ENCODE measurements at regions not wholly inside any gene's neighbourhood (a gene's known extent, or its start where the extent isn't known, plus 50 kb on each side); places are given as distances from the start of the nearest gene placed in this dataset.

- no peak for TF ChIP-seq CTCF (IDR thresholded peaks at IDR 0.05; ENCODE audit: insufficient read depth, missing control alignments)
- FAIRE-seq = no peak
- DNase-seq (ENCODE audit: insufficient read length, low spot score) = no peak
Measured at GRCh38 chr1:58409336-58409735, 137.2 kb downstream of the OMA1 start.

GRCh38 chr1:58406301-58407071 lies 140.0 kb downstream of the OMA1 start:
- TF ChIP-seq CTCF (IDR thresholded peaks at IDR 0.05; ENCODE audit: insufficient read depth, missing control alignments) = no peak
- FAIRE-seq = no peak
- no peak for DNase-seq (ENCODE audit: insufficient read length, low spot score)

- TF ChIP-seq CTCF (IDR thresholded peaks at IDR 0.05; ENCODE audit: insufficient read depth, missing control alignments) = no peak
- FAIRE-seq (no peak), DNase-seq (ENCODE audit: insufficient read length, low spot score) (no peak)
Measured at GRCh38 chr1:58405660-58406059, 140.9 kb downstream of the OMA1 start.

- TF ChIP-seq CTCF (IDR thresholded peaks at IDR 0.05; ENCODE audit: insufficient read depth, missing control alignments) = no peak
- DNase-seq (ENCODE audit: insufficient read length, low spot score) (no peak), FAIRE-seq (no peak)
Measured at GRCh38 chr1:58403894-58404293, 142.6 kb downstream of the OMA1 start.

- TF ChIP-seq CTCF (IDR thresholded peaks at IDR 0.05; ENCODE audit: insufficient read depth, missing control alignments) = no peak
- FAIRE-seq (no peak), DNase-seq (ENCODE audit: insufficient read length, low spot score) (no peak)
Measured at GRCh38 chr1:58402444-58402843, 144.1 kb downstream of the OMA1 start.

GRCh38 chr1:58401991-58402390 lies 144.5 kb downstream of the OMA1 start:
- no peak for DNase-seq (ENCODE audit: insufficient read length, low spot score)
- TF ChIP-seq CTCF (IDR thresholded peaks at IDR 0.05; ENCODE audit: insufficient read depth, missing control alignments) = no peak
- FAIRE-seq = no peak

- FAIRE-seq = no peak
- no peak for TF ChIP-seq CTCF (IDR thresholded peaks at IDR 0.05; ENCODE audit: insufficient read depth, missing control alignments)
- DNase-seq (ENCODE audit: insufficient read length, low spot score) = no peak
Measured at GRCh38 chr1:58399176-58399575, 147.3 kb downstream of the OMA1 start.

Data from D721Med (cell line).